ENCODE measurements at regions not wholly inside any gene's neighbourhood (a gene's known extent, or its start where the extent isn't known, plus 50 kb on each side); places are given as distances from the start of the nearest gene placed in this dataset.

- Histone ChIP-seq H4K5ac (ENCODE audit: low read depth, low read length) (no peak overlapping the region), H3K4me3 (ENCODE audit: insufficient read depth, low read depth, low read length) (no peak overlapping the region), H3K27me3 (ENCODE audit: control insufficient read depth, insufficient read depth, low read length) (no peaks in the 10 kb centered on the region), H2AK5ac (ENCODE audit: low read depth, low read length) (no peak overlapping the region), H3K9ac (ENCODE audit: low read depth, low read length) (no peak overlapping the region), H2AK9ac (replicated peaks; ENCODE audit: low read depth, low read length, poor library complexity) (no peak overlapping the region), H4K8ac (ENCODE audit: low read depth in 2 of 2, low read length in 2 of 2) (no peak overlapping the region; a peak in 1 of 4 replicates), H3K4me2 (ENCODE audit: low read depth, low read length) (no peak overlapping the region), H2BK5ac (ENCODE audit: low read depth, low read length, poor library complexity, severe bottlenecking) (no peak overlapping the region), H4K20me1 (ENCODE audit: insufficient read depth, low read length) (no peaks in the 10 kb centered on the region), H3K23ac (ENCODE audit: low read depth, low read length) (no peak overlapping the region), H3K9me3 (ENCODE audit: control insufficient read depth, insufficient read depth, low read length) (no peaks in the 10 kb centered on the region), H3K4ac (ENCODE audit: low read depth, low read length) (no peak overlapping the region), H3K9me1 (ENCODE audit: insufficient read depth, low read length) (no peaks in the 10 kb centered on the region), H3K14ac (replicated peaks; ENCODE audit: low read depth, low read length) (no peak overlapping the region), H3K27ac (ENCODE audit: insufficient read depth, low read length) (no peak overlapping the region), H3K18ac (ENCODE audit: low read depth, low read length) (no peak overlapping the region), H3K56ac (ENCODE audit: extremely low read depth, insufficient read depth, low read length) (no peak overlapping the region), H3K36me3 (ENCODE audit: control insufficient read depth, insufficient read depth, low read length) (no peaks in the 10 kb centered on the region), H4K91ac (ENCODE audit: insufficient read depth, low read depth, low read length) (no peak overlapping the region), H3K79me1 (ENCODE audit: low read depth in 1 of 2, low read length in 2 of 2) (no peaks in the 10 kb centered on the region), H2BK120ac (ENCODE audit: low read depth, low read length) (no peak overlapping the region), H3K4me1 (ENCODE audit: control insufficient read depth, insufficient read depth, low read length) (0 out of 2 replicates have a peak, but pooled peaks cover 2% of the 10 kb centered on the region), H2BK20ac (ENCODE audit: low read depth, low read length) (peak overlapping the region; percentile 51; the same call in 1 of the 2 replicates), H2BK15ac (ENCODE audit: low read depth, low read length) (no peak overlapping the region), H2AFZ (replicated peaks; ENCODE audit: low read length, poor library complexity) (no peak overlapping the region)
- dilution Hi-C loops (cut with HindIII; ENCODE audit: low sequenced_read_pairs, unreplicated experiment) = no loop called here
- ATAC-seq (ENCODE audit: low read depth) (no peak), DNase-seq (peak; percentile 45)
- no CpG with 5 or more reads among the region's 4 CpGs for WGBS, 2 experiments (ENCODE audit: extremely low coverage in 2 of 2, insufficient read length in 1 of 2)
- intact Hi-C loops (cut with micrococcal nuclease) = no loop called here
- ChIA-PET POLR2A (ENCODE audit: unreplicated experiment) (no interaction called here), CTCF (interaction anchor here (1.3 kb wide), 2 partner anchors 12 to 15 kb away, joined by 4 read pairs; no protein-coding TSS in a partner anchor)
- in situ Hi-C loops (cut with MboI; ENCODE audit: low sequenced_read_pairs) = no loop called here
- no TSS peak for BruUV-seq (replicated peaks)
- no peak for TF ChIP-seq MAZ (IDR thresholded peaks at IDR 0.05; ENCODE audit: borderline replicate concordance, low read depth, low read length)
- no peak for TF ChIP-seq MXI1 (IDR thresholded peaks at IDR 0.05; ENCODE audit: borderline replicate concordance, low read depth, low read length)
- TF ChIP-seq BHLHE40 (IDR thresholded peaks at IDR 0.05; ENCODE audit: low read depth, low read length) = no peak
- no peak for TF ChIP-seq POLR2A (IDR thresholded peaks at IDR 0.05; ENCODE audit: low read depth, low read length)
- TF ChIP-seq CHD1 (IDR thresholded peaks at IDR 0.05; ENCODE audit: low read depth, low read length) = no peak
- no peak for TF ChIP-seq CEBPB (IDR thresholded peaks at IDR 0.05; ENCODE audit: low read depth, low read length)
- TF ChIP-seq FOS (IDR thresholded peaks at IDR 0.05; ENCODE audit: low read depth, low read length) = no peak
- no peak for TF ChIP-seq RCOR1 (IDR thresholded peaks at IDR 0.05; ENCODE audit: insufficient replicate concordance, low read length)
- TF ChIP-seq RFX5 (IDR thresholded peaks at IDR 0.05; ENCODE audit: low read depth, low read length) = no peak
- TF ChIP-seq USF2 (IDR thresholded peaks at IDR 0.05; ENCODE audit: low read depth, low read length) = no peak
- no peak for TF ChIP-seq CTCF (conservative IDR thresholded peaks at IDR 0.05; ENCODE audit: low read depth, low read length)
- TF ChIP-seq RAD21 (IDR thresholded peaks at IDR 0.05; ENCODE audit: low read length) = no peak
- no peak for TF ChIP-seq MAFK (IDR thresholded peaks at IDR 0.05; ENCODE audit: low read depth, low read length)
- TF ChIP-seq SMC3 (IDR thresholded peaks at IDR 0.05; ENCODE audit: low read depth, low read length) = no peak
- no peak for TF ChIP-seq ELK1 (IDR thresholded peaks at IDR 0.05; ENCODE audit: borderline replicate concordance, low read depth, low read length)
Observed at GRCh38 chr14:22177870-22178269, 411.2 kb downstream of the DAD1 start.

Data from IMR-90 (cell line).